ENCODE measurements at regions not wholly inside any gene's neighbourhood (a gene's known extent, or its start where the extent isn't known, plus 50 kb on each side); places are given as distances from the start of the nearest gene placed in this dataset.

GRCh38 chr12:46935271-46935847 is 109.6 kb upstream of the SLC38A4 start:
- no peak overlapping the region for H3K27ac Mint-ChIP-seq
- no peak for TF ChIP-seq CTCF (IDR thresholded peaks at IDR 0.05)
- H3K4me1 Mint-ChIP-seq (ENCODE audit: low read depth), result peaks cover 50% of the 10 kb centered on the region
- H3K27me3 Mint-ChIP-seq (ENCODE audit: insufficient read depth), result no peaks in the 10 kb centered on the region; the same call in 1 of the 2 replicates
- no peaks in the 10 kb centered on the region for H3K9me3 Mint-ChIP-seq
- peaks cover 12% of the 10 kb centered on the region; the same call in 1 of the 2 replicates for H3K36me3 Mint-ChIP-seq (ENCODE audit: low read depth)
- no peak for DNase-seq
- no peak overlapping the region for H3K4me3 Mint-ChIP-seq

- peaks cover 49% of the 10 kb centered on the region for H3K4me1 Mint-ChIP-seq (ENCODE audit: low read depth)
- H3K9me3 Mint-ChIP-seq, result no peaks in the 10 kb centered on the region
- peak overlapping the region; percentile 30 for H3K27ac Mint-ChIP-seq
- peaks cover 12% of the 10 kb centered on the region; the same call in 1 of the 2 replicates for H3K36me3 Mint-ChIP-seq (ENCODE audit: low read depth)
- H3K27me3 Mint-ChIP-seq (ENCODE audit: insufficient read depth), result no peaks in the 10 kb centered on the region; the same call in 1 of the 2 replicates
- DNase-seq, result no peak
- no peak for TF ChIP-seq CTCF (IDR thresholded peaks at IDR 0.05)
- no peak overlapping the region for H3K4me3 Mint-ChIP-seq
These were observed 110.2 kb upstream of the SLC38A4 start for GRCh38 chr12:46936042-46936441.

GRCh38 chr12:46938071-46938678 is 112.4 kb upstream of the SLC38A4 start:
- DNase-seq, result no peak

GRCh38 chr12:46941981-46942380 is 116.2 kb upstream of the SLC38A4 start:
- no peak for DNase-seq
- Mint-ChIP-seq H3K36me3 (ENCODE audit: low read depth) (0 out of 2 replicates have a peak, but pooled peaks cover 4% of the 10 kb centered on the region), H3K27ac (no peak overlapping the region; the same call in 1 of the 2 replicates), H3K27me3 (ENCODE audit: insufficient read depth) (no peaks in the 10 kb centered on the region; the same call in 1 of the 2 replicates), H3K4me3 (no peak overlapping the region), H3K4me1 (ENCODE audit: low read depth) (peaks cover 71% of the 10 kb centered on the region), H3K9me3 (no peaks in the 10 kb centered on the region)
- no peak for TF ChIP-seq CTCF (IDR thresholded peaks at IDR 0.05)

More at GRCh38 chr12:46938071-46938678, 112.4 kb upstream of the SLC38A4 start:
- Mint-ChIP-seq H3K27ac (peak overlapping the region; percentile 51), H3K4me3 (peak overlapping the region; percentile 6; the same call in 1 of the 2 replicates), H3K9me3 (no peaks in the 10 kb centered on the region), H3K27me3 (ENCODE audit: insufficient read depth) (no peaks in the 10 kb centered on the region; the same call in 1 of the 2 replicates), H3K4me1 (ENCODE audit: low read depth) (peaks cover 61% of the 10 kb centered on the region), H3K36me3 (ENCODE audit: low read depth) (0 out of 2 replicates have a peak, but pooled peaks cover 4% of the 10 kb centered on the region)
- no peak for TF ChIP-seq CTCF (IDR thresholded peaks at IDR 0.05)

GRCh38 chr12:46942579-46942978 is 116.8 kb upstream of the SLC38A4 start:
- 0 out of 2 replicates have a peak, but pooled peaks cover 4% of the 10 kb centered on the region for H3K36me3 Mint-ChIP-seq (ENCODE audit: low read depth)
- H3K27me3 Mint-ChIP-seq (ENCODE audit: insufficient read depth), result no peaks in the 10 kb centered on the region; the same call in 1 of the 2 replicates
- no peak for TF ChIP-seq CTCF (IDR thresholded peaks at IDR 0.05)

More at GRCh38 chr12:46942579-46942978, 116.8 kb upstream of the SLC38A4 start:
- peak overlapping the region; percentile 40 for H3K4me3 Mint-ChIP-seq
- peaks cover 72% of the 10 kb centered on the region for H3K4me1 Mint-ChIP-seq (ENCODE audit: low read depth)
- peak overlapping the region; percentile 77 for H3K27ac Mint-ChIP-seq
- peak; percentile 84 for DNase-seq
- H3K9me3 Mint-ChIP-seq, result no peaks in the 10 kb centered on the region

All from HFFc6 (cell line).